ENCODE measurements at regions not wholly inside any gene's neighbourhood (a gene's known extent, or its start where the extent isn't known, plus 50 kb on each side); places are given as distances from the start of the nearest gene placed in this dataset.

GRCh38 chr5:82426464-82427154 is 148.5 kb upstream of the RPS23 start:
- ATAC-seq (no peak), DNase-seq (ENCODE audit: low read depth, low spot score) (no peak), FAIRE-seq (no peak)
- SMC1A ChIA-PET (ENCODE audit: uncharacterized antibody, unreplicated experiment), result no interaction called here
- intact Hi-C loops (cut with micrococcal nuclease; ENCODE audit: unreplicated experiment), result no loop called here
- Histone ChIP-seq H2AFZ (ENCODE audit: control insufficient read depth, low read depth, low read length) (no peak overlapping the region), H3K9me3 (replicated peaks; ENCODE audit: control insufficient read depth, insufficient read depth, low read length) (no peaks in the 10 kb centered on the region), H3K27me3 (replicated peaks in 1 of 2; ENCODE audit: control insufficient read depth in 2 of 2, insufficient read depth in 2 of 2, low read length in 1 of 2) (no peaks in the 10 kb centered on the region), H3K79me2 (ENCODE audit: control insufficient read depth, insufficient read depth, low read length) (no peaks in the 10 kb centered on the region), H3K9ac (ENCODE audit: control insufficient read depth, insufficient read depth, low read length) (no peak overlapping the region), H3K4me3 (no peak overlapping the region), H3K27ac (ENCODE audit: control insufficient read depth, insufficient read depth) (no peak overlapping the region), H3K36me3 (ENCODE audit: control insufficient read depth in 2 of 2, insufficient read depth in 2 of 2, low read length in 1 of 2) (no peaks in the 10 kb centered on the region), H3K4me2 (ENCODE audit: control insufficient read depth, insufficient read depth) (no peak overlapping the region), H4K20me1 (ENCODE audit: control insufficient read depth, insufficient read depth) (no peaks in the 10 kb centered on the region), H3K4me1 (ENCODE audit: control insufficient read depth, insufficient read depth, low read length) (no peaks in the 10 kb centered on the region)
- RAD21 ChIA-PET (ENCODE audit: unreplicated experiment), result interaction anchor here (0.6 kb wide), 1 partner anchor 114 kb away, joined by 3 read pairs; no protein-coding TSS in a partner anchor
- POLR2A ChIA-PET, result no interaction called here
- no TSS peak for BruUV-seq (replicated peaks)
- 7% methylated on average over 4 of the region's 4 CpGs for WGBS (ENCODE audit: insufficient coverage, insufficient replicate concordance, low lambda C conversion rate, missing lambda C conversion rate)
- CTCF ChIA-PET, result no interaction called here
- in situ Hi-C loops (cut with MboI), result no loop called here
- TF ChIP-seq SMAD5 (IDR thresholded peaks at IDR 0.05; ENCODE audit: low read depth) (no peak), ATF7 (IDR thresholded peaks at IDR 0.05; ENCODE audit: low read depth) (no peak), FOXK2 (IDR thresholded peaks at IDR 0.05) (no peak), PAX5 (IDR thresholded peaks at IDR 0.05; ENCODE audit: borderline replicate concordance, low read depth, low read length) (no peak), YY1 (IDR thresholded peaks at IDR 0.05; ENCODE audit: low read depth, low read length) (no peak), ZNF687 (IDR thresholded peaks at IDR 0.05) (no peak), ZZZ3 (IDR thresholded peaks at IDR 0.05; ENCODE audit: control insufficient read depth, insufficient read length, low read depth) (no peak), RUNX3 (IDR thresholded peaks at IDR 0.05; ENCODE audit: low read length) (no peak), CREM (IDR thresholded peaks at IDR 0.05; ENCODE audit: low read depth) (no peak), EED (IDR thresholded peaks at IDR 0.05; ENCODE audit: low read depth) (no peak), CREB1 (IDR thresholded peaks at IDR 0.05; ENCODE audit: low read depth) (no peak), ASH2L (IDR thresholded peaks at IDR 0.05; ENCODE audit: borderline replicate concordance, low read depth) (no peak), HDGF (IDR thresholded peaks at IDR 0.05) (no peak), EP300 (IDR thresholded peaks at IDR 0.05; ENCODE audit: borderline replicate concordance in 1 of 2, control insufficient read depth in 1 of 2, low read depth in 2 of 2, low read length in 2 of 2) (no peak), DPF2 (IDR thresholded peaks at IDR 0.05) (no peak), ZBTB4 (CRISPR knock-in tag; IDR thresholded peaks at IDR 0.05) (no peak), NFYA (IDR thresholded peaks at IDR 0.05; ENCODE audit: borderline replicate concordance, low read depth, low read length) (no peak), BCL3 (IDR thresholded peaks at IDR 0.05; ENCODE audit: borderline replicate concordance, insufficient read depth, low read depth, low read length, poor library complexity, severe bottlenecking) (no peak)

All from GM12878 (cell line).